NT2/D1 (cell line): ENCODE measurements at regions not wholly inside any gene's neighbourhood (a gene's known extent, or its start where the extent isn't known, plus 50 kb on each side); places are given as distances from the start of the nearest gene placed in this dataset.

Experiments
- DNase-seq: peaks from one replicate; pipeline ENCODE4 v3.0.0-alpha.2; 2011; ENCODE audit warnings: low read depth, low spot score
- H3K27me3 ChIP-seq: 2 replicates; pipeline ENCODE4 v1.6.0; 2011; ENCODE audit warnings: mild to moderate bottlenecking; ENCODE audit not compliant: insufficient read length, insufficient read depth
- H3K36me3 ChIP-seq: 2 replicates; pipeline ENCODE4 v1.6.1; 2011; ENCODE audit warnings: mild to moderate bottlenecking, low read length, mixed read lengths; ENCODE audit not compliant: insufficient read depth, insufficient read length
- H3K4me1 ChIP-seq: 2 replicates; pipeline ENCODE4 v1.5.1; 2011; ENCODE audit not compliant: insufficient read depth, insufficient read length
- H3K4me3 ChIP-seq: 2 replicates; pipeline ENCODE4 v1.5.1; 2011; ENCODE audit warnings: low read depth; ENCODE audit not compliant: insufficient read length
- H3K9ac ChIP-seq: 2 replicates; pipeline ENCODE4 v1.6.0; 2011; ENCODE audit warnings: low read depth; ENCODE audit not compliant: insufficient read length
- H3K9me3 ChIP-seq: 2 replicates; pipeline ENCODE4 v1.5.1; 2011; ENCODE audit warnings: mild to moderate bottlenecking, low read length; ENCODE audit not compliant: insufficient read depth
- SUZ12 ChIP-seq: IDR thresholded peaks from 2 replicates; pipeline ENCODE4 v1.6.1; 2011; ENCODE audit not compliant: insufficient read length, insufficient read depth; ENCODE audit errors: extremely low read depth
- YY1 ChIP-seq: IDR thresholded peaks from 2 replicates; pipeline ENCODE4 v1.6.1; 2011; ENCODE audit not compliant: insufficient read length, insufficient read depth
- ZNF274 ChIP-seq: IDR thresholded peaks from 2 replicates; pipeline ENCODE4 v1.6.1; 2011; ENCODE audit warnings: mild to moderate bottlenecking, low read depth, low read length

DNA sequence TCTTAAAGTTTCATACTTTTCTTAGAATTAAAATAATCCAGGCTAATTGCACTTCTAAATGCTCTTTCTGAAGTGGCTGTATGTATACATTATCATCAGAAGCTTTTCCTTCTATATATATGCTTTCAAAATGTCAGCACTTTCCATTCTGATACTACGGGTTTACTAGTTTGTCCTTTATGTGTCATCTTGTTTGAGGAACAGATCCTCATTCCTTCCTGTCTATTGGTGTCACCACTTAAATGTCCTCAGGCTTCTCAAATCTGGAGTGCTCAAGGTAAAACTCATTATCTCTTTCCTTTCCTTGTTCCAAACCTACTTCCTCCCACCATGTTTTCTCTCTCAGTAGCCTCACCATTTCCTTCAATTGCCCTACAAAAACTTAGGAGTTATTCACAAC, 236.3 kb downstream of the CSNK1G3 start:
- Histone ChIP-seq H3K4me3 (no peak overlapping the region), H3K27me3 (no peaks in the 10 kb centered on the region), H3K9ac (no peak overlapping the region), H3K9me3 (no peaks in the 10 kb centered on the region), H3K4me1 (no peaks in the 10 kb centered on the region), H3K36me3 (no peaks in the 10 kb centered on the region)
- TF ChIP-seq SUZ12: no peak
- no peak for DNase-seq

DNA sequence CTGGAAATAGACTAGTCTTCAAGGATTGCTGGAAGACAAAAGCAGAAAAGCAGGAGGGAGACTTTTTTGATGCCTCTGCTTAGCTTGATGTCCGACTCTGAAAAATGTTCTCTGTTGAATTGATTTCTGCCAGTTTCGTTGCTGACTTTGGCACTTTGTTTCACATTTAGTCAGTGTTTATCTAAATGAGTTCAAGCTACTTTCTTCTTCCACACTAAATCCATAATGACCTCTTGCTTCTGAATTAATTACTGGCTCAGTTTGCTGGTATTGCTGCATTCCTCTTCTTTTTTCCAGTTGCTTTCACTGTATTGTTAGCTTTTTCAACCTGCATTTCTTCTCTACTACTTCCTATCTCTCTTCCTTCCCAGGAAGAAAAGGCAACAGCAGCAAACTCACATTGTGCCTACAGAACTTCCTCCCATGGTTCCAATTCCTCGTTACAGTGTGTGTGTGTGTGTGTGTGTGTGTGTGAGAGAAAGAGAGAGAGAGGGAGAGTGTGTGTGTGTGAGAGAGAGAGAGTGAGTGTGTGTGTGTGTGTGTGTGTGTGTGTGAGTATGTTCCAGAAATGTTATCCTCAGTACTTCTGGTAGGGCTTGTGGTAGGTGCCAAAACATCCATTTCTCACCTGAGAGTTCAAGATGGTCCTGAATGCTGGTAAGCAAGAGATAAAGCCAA, 234.8 kb downstream of the CSNK1G3 start:
- H3K9ac ChIP-seq: no peak overlapping the region
- H3K9me3 ChIP-seq: no peaks in the 10 kb centered on the region
- TF ChIP-seq YY1 (no peak), SUZ12 (no peak)
- no peaks in the 10 kb centered on the region for H3K4me1 ChIP-seq
- no peaks in the 10 kb centered on the region for H3K36me3 ChIP-seq
- H3K27me3 ChIP-seq: no peaks in the 10 kb centered on the region
- no peak for DNase-seq
- no peak overlapping the region for H3K4me3 ChIP-seq

DNA sequence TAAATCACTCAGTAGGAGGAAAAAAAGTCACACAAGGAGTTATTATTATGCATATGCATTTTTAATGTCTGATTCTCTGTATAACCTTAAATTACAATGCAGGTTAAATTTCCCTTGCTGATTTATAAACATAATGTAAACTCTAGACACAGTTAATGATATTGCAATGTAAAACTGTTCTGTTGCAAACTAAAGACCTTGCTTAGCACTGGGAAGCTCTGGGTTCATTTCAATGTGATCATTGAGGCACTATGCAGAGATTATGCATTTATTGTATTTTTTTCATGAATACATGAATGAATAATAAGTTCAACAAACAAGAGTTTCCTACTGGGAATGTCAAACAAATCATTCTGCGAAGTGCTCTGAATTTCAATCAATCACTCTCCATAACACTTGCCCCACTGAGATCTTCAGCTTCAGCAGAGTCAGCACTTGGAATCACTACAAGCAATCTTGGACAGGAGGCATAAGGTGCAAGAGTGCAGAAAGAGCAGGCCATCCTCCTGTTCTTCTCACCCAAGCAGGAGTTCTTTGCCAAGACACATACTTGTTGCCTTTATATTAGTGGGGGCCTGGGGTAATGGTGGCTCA, 232.1 kb downstream of the CSNK1G3 start:
- Histone ChIP-seq H3K4me3 (no peak overlapping the region), H3K27me3 (no peaks in the 10 kb centered on the region), H3K9me3 (no peaks in the 10 kb centered on the region), H3K36me3 (no peaks in the 10 kb centered on the region), H3K9ac (no peak overlapping the region), H3K4me1 (no peaks in the 10 kb centered on the region)
- DNase-seq: no peak
- no peak for TF ChIP-seq YY1
- no peak for TF ChIP-seq SUZ12
- no peak for TF ChIP-seq ZNF274

DNA sequence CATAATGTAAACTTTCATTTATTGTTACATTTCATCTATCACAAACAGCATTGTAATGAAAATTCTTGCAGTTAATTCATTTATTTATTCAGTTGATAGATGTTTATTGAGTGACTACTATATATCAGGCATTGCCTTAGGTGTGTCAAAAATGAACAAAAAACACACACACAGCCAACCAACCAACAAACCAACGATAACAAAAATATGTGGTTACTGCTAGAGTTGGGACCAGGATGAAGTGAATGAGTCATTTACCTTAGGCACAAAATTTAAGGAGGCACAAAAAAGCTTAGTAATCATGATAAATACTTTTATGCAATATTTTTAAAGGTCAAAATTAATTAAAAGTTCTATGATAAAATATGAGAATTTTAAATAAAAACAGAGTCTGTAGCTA, 223.4 kb downstream of the CSNK1G3 start:
- Histone ChIP-seq H3K9ac (no peak overlapping the region), H3K9me3 (peaks cover 11% of the 10 kb centered on the region; the same call in 1 of the 2 replicates), H3K4me3 (no peak overlapping the region), H3K36me3 (no peaks in the 10 kb centered on the region), H3K27me3 (no peaks in the 10 kb centered on the region), H3K4me1 (no peaks in the 10 kb centered on the region)
- TF ChIP-seq SUZ12 (no peak), ZNF274 (no peak), YY1 (no peak)
- no peak for DNase-seq

DNA sequence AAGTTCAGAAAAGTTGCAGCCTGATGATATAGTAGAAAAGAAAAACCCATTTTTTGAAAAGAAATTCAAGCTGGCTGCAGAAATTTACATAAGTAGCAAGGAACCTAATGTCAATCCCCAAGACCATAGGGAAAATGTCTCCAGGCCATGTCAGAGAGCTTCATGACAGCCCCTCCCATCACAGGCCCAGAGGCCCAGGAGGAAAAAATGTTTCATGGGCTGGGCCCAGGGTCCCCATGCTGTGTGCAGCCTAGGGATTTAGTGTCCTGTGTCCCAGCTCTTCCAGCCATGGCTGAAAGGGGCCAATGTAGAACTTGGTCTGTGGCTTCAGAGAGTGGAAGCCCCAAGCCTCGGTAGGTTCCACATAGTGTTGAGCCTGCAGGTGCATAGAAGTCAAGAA, 220.3 kb downstream of the CSNK1G3 start:
- DNase-seq: no peak
- TF ChIP-seq YY1 (no peak), ZNF274 (no peak), SUZ12 (no peak)
- no peaks in the 10 kb centered on the region for H3K27me3 ChIP-seq
- no peak overlapping the region for H3K9ac ChIP-seq
- H3K4me1 ChIP-seq: no peaks in the 10 kb centered on the region
- H3K4me3 ChIP-seq: no peak overlapping the region
- no peaks in the 10 kb centered on the region for H3K36me3 ChIP-seq
- H3K9me3 ChIP-seq: peaks cover 11% of the 10 kb centered on the region; the same call in 1 of the 2 replicates

DNA sequence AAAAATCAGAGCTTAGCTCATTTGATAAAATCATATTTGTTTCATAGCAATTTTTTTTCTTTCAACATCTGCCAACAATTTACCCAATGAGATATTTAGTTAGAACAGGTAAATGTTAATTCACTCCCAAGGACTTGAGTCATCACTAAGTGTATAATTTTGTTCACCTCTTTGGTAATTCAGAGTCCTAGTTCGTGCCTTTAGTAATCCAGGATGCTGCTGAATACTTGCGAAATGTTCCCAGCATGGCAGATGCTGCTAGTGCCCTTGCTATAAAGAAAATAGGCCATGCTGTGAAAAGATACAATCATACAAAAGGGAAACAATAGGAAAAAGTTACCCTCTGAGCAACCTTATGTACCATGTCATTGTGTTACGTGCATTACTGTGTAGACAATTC, 210.5 kb downstream of the CSNK1G3 start:
- TF ChIP-seq SUZ12: no peak
- no peak for TF ChIP-seq YY1
- TF ChIP-seq ZNF274: no peak
- H3K27me3 ChIP-seq: no peaks in the 10 kb centered on the region
- H3K9me3 ChIP-seq: no peaks in the 10 kb centered on the region
- no peak overlapping the region for H3K9ac ChIP-seq
- no peaks in the 10 kb centered on the region for H3K36me3 ChIP-seq
- H3K4me1 ChIP-seq: no peaks in the 10 kb centered on the region
- H3K4me3 ChIP-seq: no peak overlapping the region
- no peak for DNase-seq

DNA sequence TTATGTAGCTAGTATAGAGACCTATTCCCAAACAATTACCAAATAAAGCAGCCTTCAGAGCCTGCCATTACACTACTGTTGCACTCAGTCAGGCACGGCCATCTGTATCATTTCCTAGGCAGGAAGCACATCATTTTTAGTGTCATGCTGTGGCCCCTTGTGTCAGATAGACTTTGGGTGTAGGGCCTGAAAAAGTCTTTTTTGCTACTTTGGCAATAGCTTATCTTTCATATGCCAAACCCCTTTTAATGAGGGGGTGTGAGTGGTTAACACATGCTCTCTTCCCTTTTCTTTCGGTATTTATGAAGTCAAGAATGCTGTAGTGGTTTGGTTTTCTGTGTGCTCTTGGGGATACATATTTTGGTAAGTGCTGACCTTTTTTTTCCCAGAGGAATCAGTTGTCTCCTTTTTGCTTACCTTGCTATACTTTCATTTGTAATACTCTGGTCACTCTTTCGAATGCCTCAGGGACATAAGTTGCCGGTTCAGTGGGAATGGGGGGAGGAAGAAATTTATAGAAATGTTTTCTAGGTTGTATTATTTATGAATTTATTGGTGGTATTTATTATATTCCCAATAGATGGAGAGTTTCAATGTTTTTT, 209.8 kb downstream of the CSNK1G3 start:
- H3K4me3 ChIP-seq: no peak overlapping the region
- TF ChIP-seq YY1 (no peak), ZNF274 (no peak), SUZ12 (no peak)
- H3K36me3 ChIP-seq: no peaks in the 10 kb centered on the region
- H3K4me1 ChIP-seq: no peaks in the 10 kb centered on the region
- no peaks in the 10 kb centered on the region for H3K27me3 ChIP-seq
- H3K9me3 ChIP-seq: no peaks in the 10 kb centered on the region
- DNase-seq: no peak
- H3K9ac ChIP-seq: no peak overlapping the region
